Activated T-helper 17 cell treated with anti-CD3 and anti-CD28 coated beads, Interleukin-2, amount 50 U/mL, for 72 hours (primary cell): ENCODE measurements at regions not wholly inside any gene's neighbourhood (a gene's known extent, or its start where the extent isn't known, plus 50 kb on each side); places are given as distances from the start of the nearest gene placed in this dataset.

Experiments
- ATAC-seq: fragments of 150-1000 bp; cut with Tn5 transposase; replicated peaks from 2 replicates; pipeline ENCODE4 v1.10.0; 2021; ENCODE audit warnings: mild to moderate bottlenecking, moderate library complexity
- H3K27ac Mint-ChIP-seq: one replicate; pipeline ENCODE4 v1.8.0; 2022; ENCODE audit warnings: mixed read lengths
- H3K27me3 Mint-ChIP-seq: one replicate; pipeline ENCODE4 v1.8.0; 2022; ENCODE audit warnings: mixed read lengths
- H3K36me3 Mint-ChIP-seq: one replicate; pipeline ENCODE4 v1.8.0; 2022; ENCODE audit warnings: low read depth, mild to moderate bottlenecking, mixed read lengths
- H3K4me1 Mint-ChIP-seq: one replicate; pipeline ENCODE4 v1.8.0; 2022; ENCODE audit warnings: mixed read lengths
- H3K4me3 Mint-ChIP-seq: one replicate; pipeline ENCODE4 v1.8.0; 2022; ENCODE audit warnings: mild to moderate bottlenecking, mixed read lengths
- H3K9me3 Mint-ChIP-seq: one replicate; pipeline ENCODE4 v1.8.0; 2022; ENCODE audit warnings: mixed read lengths

GRCh38 chr5:89372176-89372575 lies 489.2 kb upstream of the MEF2C start:
- Mint-ChIP-seq H3K27me3 (no peaks in the 10 kb centered on the region), H3K9me3 (peaks cover 5% of the 10 kb centered on the region), H3K4me1 (no peaks in the 10 kb centered on the region), H3K4me3 (no peak overlapping the region), H3K36me3 (no peaks in the 10 kb centered on the region), H3K27ac (no peak overlapping the region)
- ATAC-seq: no peak

GRCh38 chr5:89371646-89372045 lies 488.7 kb upstream of the MEF2C start:
- Mint-ChIP-seq H3K27me3 (no peaks in the 10 kb centered on the region), H3K9me3 (peaks cover 5% of the 10 kb centered on the region), H3K36me3 (no peaks in the 10 kb centered on the region), H3K4me1 (no peaks in the 10 kb centered on the region), H3K4me3 (no peak overlapping the region), H3K27ac (no peak overlapping the region)
- no peak for ATAC-seq

- H3K27me3 Mint-ChIP-seq: no peaks in the 10 kb centered on the region
- ATAC-seq: no peak
- H3K4me1 Mint-ChIP-seq: no peaks in the 10 kb centered on the region
- no peaks in the 10 kb centered on the region for H3K36me3 Mint-ChIP-seq
- H3K9me3 Mint-ChIP-seq: no peaks in the 10 kb centered on the region
- H3K4me3 Mint-ChIP-seq: no peak overlapping the region
- no peak overlapping the region for H3K27ac Mint-ChIP-seq
Measured at GRCh38 chr5:89359046-89359445, 476.1 kb upstream of the MEF2C start.

- H3K36me3 Mint-ChIP-seq: no peaks in the 10 kb centered on the region
- no peak for ATAC-seq
- H3K4me1 Mint-ChIP-seq: no peaks in the 10 kb centered on the region
- H3K27ac Mint-ChIP-seq: no peak overlapping the region
- H3K27me3 Mint-ChIP-seq: no peaks in the 10 kb centered on the region
- no peak overlapping the region for H3K4me3 Mint-ChIP-seq
- H3K9me3 Mint-ChIP-seq: no peaks in the 10 kb centered on the region
Measured at GRCh38 chr5:89353837-89354551, 471.0 kb upstream of the MEF2C start.

GRCh38 chr5:89351975-89352374 lies 469.0 kb upstream of the MEF2C start:
- no peaks in the 10 kb centered on the region for H3K27me3 Mint-ChIP-seq
- H3K4me1 Mint-ChIP-seq: no peaks in the 10 kb centered on the region
- no peaks in the 10 kb centered on the region for H3K36me3 Mint-ChIP-seq

GRCh38 chr5:89351222-89351621 lies 468.2 kb upstream of the MEF2C start:
- no peak for ATAC-seq
- Mint-ChIP-seq H3K27me3 (no peaks in the 10 kb centered on the region), H3K4me3 (no peak overlapping the region), H3K9me3 (no peaks in the 10 kb centered on the region), H3K4me1 (no peaks in the 10 kb centered on the region), H3K27ac (no peak overlapping the region), H3K36me3 (no peaks in the 10 kb centered on the region)

More at GRCh38 chr5:89351975-89352374, 469.0 kb upstream of the MEF2C start:
- no peak for ATAC-seq
- no peak overlapping the region for H3K4me3 Mint-ChIP-seq
- no peaks in the 10 kb centered on the region for H3K9me3 Mint-ChIP-seq
- H3K27ac Mint-ChIP-seq: no peak overlapping the region

GRCh38 chr5:89350684-89351083 lies 467.7 kb upstream of the MEF2C start:
- Mint-ChIP-seq H3K27me3 (no peaks in the 10 kb centered on the region), H3K36me3 (no peaks in the 10 kb centered on the region), H3K9me3 (no peaks in the 10 kb centered on the region), H3K4me3 (no peak overlapping the region), H3K27ac (no peak overlapping the region), H3K4me1 (no peaks in the 10 kb centered on the region)
- ATAC-seq: no peak

GRCh38 chr5:89349246-89349980 lies 466.4 kb upstream of the MEF2C start:
- Mint-ChIP-seq H3K4me3 (no peak overlapping the region), H3K36me3 (no peaks in the 10 kb centered on the region), H3K9me3 (peaks cover 3% of the 10 kb centered on the region), H3K27ac (no peak overlapping the region), H3K4me1 (no peaks in the 10 kb centered on the region), H3K27me3 (no peaks in the 10 kb centered on the region)
- ATAC-seq: no peak

GRCh38 chr5:89346573-89346972 lies 463.6 kb upstream of the MEF2C start:
- no peaks in the 10 kb centered on the region for H3K27me3 Mint-ChIP-seq
- ATAC-seq: no peak
- no peaks in the 10 kb centered on the region for H3K36me3 Mint-ChIP-seq
- H3K9me3 Mint-ChIP-seq: peaks cover 3% of the 10 kb centered on the region
- H3K27ac Mint-ChIP-seq: no peak overlapping the region
- H3K4me1 Mint-ChIP-seq: no peaks in the 10 kb centered on the region
- H3K4me3 Mint-ChIP-seq: no peak overlapping the region

GRCh38 chr5:89343666-89344065 lies 460.7 kb upstream of the MEF2C start:
- H3K36me3 Mint-ChIP-seq: no peaks in the 10 kb centered on the region
- H3K27me3 Mint-ChIP-seq: no peaks in the 10 kb centered on the region
- no peak overlapping the region for H3K27ac Mint-ChIP-seq
- ATAC-seq: no peak
- no peaks in the 10 kb centered on the region for H3K4me1 Mint-ChIP-seq
- no peak overlapping the region for H3K4me3 Mint-ChIP-seq
- H3K9me3 Mint-ChIP-seq: peaks cover 3% of the 10 kb centered on the region

- Mint-ChIP-seq H3K4me1 (no peaks in the 10 kb centered on the region), H3K27ac (no peak overlapping the region), H3K9me3 (peaks cover 7% of the 10 kb centered on the region), H3K4me3 (no peak overlapping the region), H3K36me3 (no peaks in the 10 kb centered on the region), H3K27me3 (no peaks in the 10 kb centered on the region)
- ATAC-seq: no peak
Measured at GRCh38 chr5:89342106-89342876, 459.3 kb upstream of the MEF2C start.

GRCh38 chr5:89338935-89339334 lies 456.0 kb upstream of the MEF2C start:
- H3K27me3 Mint-ChIP-seq: no peaks in the 10 kb centered on the region
- no peaks in the 10 kb centered on the region for H3K36me3 Mint-ChIP-seq
- H3K27ac Mint-ChIP-seq: no peak overlapping the region
- peaks cover 8% of the 10 kb centered on the region for H3K9me3 Mint-ChIP-seq
- H3K4me3 Mint-ChIP-seq: no peak overlapping the region
- H3K4me1 Mint-ChIP-seq: no peaks in the 10 kb centered on the region
- no peak for ATAC-seq

GRCh38 chr5:89336111-89336510 lies 453.1 kb upstream of the MEF2C start:
- ATAC-seq: no peak
- Mint-ChIP-seq H3K4me3 (no peak overlapping the region), H3K27ac (no peak overlapping the region), H3K36me3 (no peaks in the 10 kb centered on the region), H3K27me3 (no peaks in the 10 kb centered on the region), H3K4me1 (no peaks in the 10 kb centered on the region), H3K9me3 (peaks cover 8% of the 10 kb centered on the region)

- Mint-ChIP-seq H3K4me1 (no peaks in the 10 kb centered on the region), H3K4me3 (no peak overlapping the region), H3K9me3 (peaks cover 8% of the 10 kb centered on the region), H3K27me3 (no peaks in the 10 kb centered on the region), H3K36me3 (no peaks in the 10 kb centered on the region), H3K27ac (no peak overlapping the region)
- no peak for ATAC-seq
Measured at GRCh38 chr5:89330140-89330539, 447.2 kb upstream of the MEF2C start.

GRCh38 chr5:89327608-89328007 lies 444.6 kb upstream of the MEF2C start:
- Mint-ChIP-seq H3K9me3 (peaks cover 4% of the 10 kb centered on the region), H3K4me1 (no peaks in the 10 kb centered on the region), H3K4me3 (no peak overlapping the region), H3K27ac (no peak overlapping the region), H3K36me3 (no peaks in the 10 kb centered on the region), H3K27me3 (no peaks in the 10 kb centered on the region)
- ATAC-seq: no peak
